ENCODE measurements at regions not wholly inside any gene's neighbourhood (a gene's known extent, or its start where the extent isn't known, plus 50 kb on each side); places are given as distances from the start of the nearest gene placed in this dataset.
"Not testable (repeated sequence)": the region's sequence is repeated elsewhere in the genome, so short reads cannot be mapped to it uniquely, and the experiment has no call there.

GRCh38 chr4:42824278-42824977, 68.1 kb upstream of the GRXCR1 start:
- no peak for DNase-seq

GRCh38 chr4:42821230-42821629, 71.3 kb upstream of the GRXCR1 start:
- DNase-seq: no peak

GRCh38 chr4:42819863-42820514, 72.5 kb upstream of the GRXCR1 start:
- no peak for DNase-seq

- no peak for DNase-seq
Observed at GRCh38 chr4:42817913-42818312, 74.6 kb upstream of the GRXCR1 start.

GRCh38 chr4:42816880-42817400, 75.6 kb upstream of the GRXCR1 start:
- DNase-seq: no peak

GRCh38 chr4:42816189-42816879, 76.2 kb upstream of the GRXCR1 start:
- DNase-seq: no peak

GRCh38 chr4:42809419-42810084, 83.0 kb upstream of the GRXCR1 start:
- DNase-seq: no peak

GRCh38 chr4:42806303-42806835, 86.1 kb upstream of the GRXCR1 start:
- DNase-seq: no peak

GRCh38 chr4:42789041-42789567, 103.4 kb upstream of the GRXCR1 start:
- no peak for DNase-seq

- DNase-seq: no peak
Observed at GRCh38 chr4:42787079-42787463, 105.4 kb upstream of the GRXCR1 start.

GRCh38 chr4:42786350-42787078, 106.0 kb upstream of the GRXCR1 start:
- no peak for DNase-seq

- DNase-seq: no peak
Observed at GRCh38 chr4:42785817-42786216, 106.7 kb upstream of the GRXCR1 start.

- DNase-seq: no peak
Observed at GRCh38 chr4:42781315-42781714, 111.2 kb upstream of the GRXCR1 start.

GRCh38 chr4:42778349-42778748, 114.2 kb upstream of the GRXCR1 start:
- DNase-seq: no peak

GRCh38 chr4:42768125-42768748, 111.3 kb upstream of the ATP8A1 start:
- no peak for DNase-seq

GRCh38 chr4:42767669-42768068, 110.8 kb upstream of the ATP8A1 start:
- no peak for DNase-seq

GRCh38 chr4:42761804-42762203, 104.9 kb upstream of the ATP8A1 start:
- no peak for DNase-seq

- DNase-seq: not testable (repeated sequence)
Observed at GRCh38 chr4:42754965-42755364, 98.1 kb upstream of the ATP8A1 start.

- DNase-seq: no peak
Observed at GRCh38 chr4:42751587-42751986, 94.7 kb upstream of the ATP8A1 start.

GRCh38 chr4:42750856-42751255, 94.0 kb upstream of the ATP8A1 start:
- DNase-seq: no peak

GRCh38 chr4:42750091-42750490, 93.2 kb upstream of the ATP8A1 start:
- DNase-seq: peak; percentile 6

All from dermis blood vessel endothelial cell (primary cell).